Dedifferentiated amniotic fluid mesenchymal stem cell (primary cell): ENCODE measurements at regions not wholly inside any gene's neighbourhood (a gene's known extent, or its start where the extent isn't known, plus 50 kb on each side); places are given as distances from the start of the nearest gene placed in this dataset.

Experiments
- DNase-seq: peaks from one replicate; pipeline ENCODE4 v3.0.0-alpha.2; 2016; ENCODE audit errors: extremely low spot score

DNA sequence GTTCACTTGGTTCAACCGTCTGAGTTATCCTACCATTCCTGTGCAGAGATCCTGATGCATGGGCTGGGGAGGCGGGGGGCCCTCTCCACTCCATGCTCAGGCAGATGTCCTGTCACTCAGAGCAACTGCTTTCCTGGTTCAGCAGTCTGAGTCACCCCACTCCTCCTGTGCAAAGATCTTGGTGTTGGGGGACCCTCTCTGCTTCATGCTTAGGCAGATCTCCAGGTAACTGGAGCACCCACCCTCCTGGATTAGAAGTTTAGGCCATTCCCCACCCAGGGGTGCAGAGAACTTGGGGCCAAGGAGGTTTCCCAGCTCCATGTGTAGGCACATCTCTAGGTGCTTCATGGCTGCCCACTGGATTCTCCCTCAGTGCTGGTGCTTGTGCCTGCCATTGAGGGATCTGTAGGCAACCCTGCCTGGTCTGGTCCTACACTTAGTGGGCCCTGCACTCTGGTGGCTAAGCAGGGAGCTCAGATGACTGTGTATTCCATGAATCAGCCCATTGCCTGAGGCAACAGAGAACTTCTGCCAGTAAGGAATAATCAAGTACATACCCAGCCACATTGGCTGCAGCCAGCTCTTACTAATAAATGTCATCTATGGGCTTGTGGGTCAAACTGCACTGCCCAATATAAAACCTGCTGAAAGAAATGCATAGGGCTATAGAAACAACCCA is 465.4 kb upstream of the THBS1 start:
- peak; percentile 41 for DNase-seq

DNA sequence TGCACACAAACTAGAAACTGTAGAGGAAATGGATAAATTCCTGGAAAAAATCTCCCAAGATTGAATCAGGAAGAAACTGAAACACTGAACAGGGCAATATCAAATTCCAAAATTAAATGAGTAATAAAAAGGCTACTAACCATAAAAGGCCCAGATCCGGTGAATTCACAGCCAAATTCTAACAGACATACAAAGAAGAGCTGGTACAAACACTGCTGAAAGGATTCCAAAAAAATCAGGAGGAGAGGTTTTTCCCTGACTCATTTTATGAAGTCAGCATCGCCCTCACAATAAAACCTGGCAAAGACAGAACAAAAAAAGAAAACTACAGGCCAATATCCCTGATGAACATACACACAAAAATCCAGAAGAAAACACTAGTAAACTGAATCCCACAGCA is 462.4 kb upstream of the THBS1 start:
- DNase-seq = peak; percentile 88

DNA sequence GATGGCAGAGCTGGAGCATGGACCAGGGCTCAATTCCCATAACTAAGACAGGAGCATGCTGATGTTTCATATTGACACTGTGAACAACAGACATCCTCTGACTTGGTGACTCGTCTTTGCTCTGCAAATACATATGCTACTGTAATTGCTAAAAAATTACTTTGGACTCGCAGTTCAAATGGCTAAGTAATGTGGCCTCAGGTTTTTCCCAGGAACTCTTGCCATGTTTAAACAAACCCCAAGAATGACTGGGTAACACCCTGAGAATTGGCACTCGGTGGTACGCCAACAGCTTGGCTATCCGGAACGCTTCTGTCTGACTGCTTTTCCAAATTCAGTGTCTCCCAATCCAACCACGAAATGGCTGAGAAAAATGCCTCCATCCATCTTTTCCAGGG is 456.7 kb upstream of the THBS1 start:
- DNase-seq = no peak

DNA sequence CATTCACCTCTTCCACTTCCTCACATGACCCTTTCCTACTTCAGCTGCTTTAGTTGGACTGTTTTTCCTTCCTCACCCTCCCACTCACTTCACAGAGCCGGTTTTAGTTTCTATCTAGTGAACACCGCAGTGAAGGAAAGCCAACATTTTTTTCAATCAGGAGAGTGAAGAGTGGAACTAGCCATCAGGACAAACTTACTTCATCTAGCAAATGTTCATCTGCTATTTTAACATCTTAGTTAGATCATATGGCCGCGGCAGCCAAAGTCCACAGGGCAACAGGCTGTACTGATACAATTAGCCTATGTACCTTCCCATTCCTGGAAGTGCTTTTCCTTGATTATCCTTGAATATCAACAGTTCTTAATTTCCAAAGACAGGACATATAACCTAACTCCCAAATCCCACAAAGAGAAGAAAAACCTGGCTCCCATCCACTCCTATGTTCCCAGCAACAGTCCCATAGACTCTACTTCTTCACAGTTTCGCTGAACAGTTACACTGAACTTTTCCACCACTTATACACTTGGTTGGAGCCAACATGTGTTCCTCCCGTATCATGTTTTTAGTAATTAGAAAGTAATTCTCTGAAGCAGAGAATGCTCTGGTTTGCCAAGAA is 456.2 kb upstream of the THBS1 start:
- no peak for DNase-seq

DNA sequence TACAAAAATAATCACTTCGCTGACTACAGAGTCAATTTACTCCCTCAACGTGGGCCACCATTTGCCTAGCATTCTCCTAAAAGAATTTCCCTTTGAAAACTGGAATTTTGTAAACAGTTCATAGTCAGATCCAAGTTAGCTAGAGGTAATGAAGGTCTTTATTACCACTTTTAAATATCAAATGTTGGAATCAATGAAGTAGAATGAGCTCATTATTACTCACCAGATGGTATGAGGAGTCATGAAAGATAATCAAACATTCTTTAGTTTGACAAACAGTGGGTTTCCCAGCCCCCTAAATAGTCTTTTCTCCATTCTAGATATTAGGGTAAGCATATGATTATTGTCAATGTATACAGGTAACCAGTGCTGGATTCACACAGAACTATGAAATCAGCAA is 455.7 kb upstream of the THBS1 start:
- DNase-seq = no peak

DNA sequence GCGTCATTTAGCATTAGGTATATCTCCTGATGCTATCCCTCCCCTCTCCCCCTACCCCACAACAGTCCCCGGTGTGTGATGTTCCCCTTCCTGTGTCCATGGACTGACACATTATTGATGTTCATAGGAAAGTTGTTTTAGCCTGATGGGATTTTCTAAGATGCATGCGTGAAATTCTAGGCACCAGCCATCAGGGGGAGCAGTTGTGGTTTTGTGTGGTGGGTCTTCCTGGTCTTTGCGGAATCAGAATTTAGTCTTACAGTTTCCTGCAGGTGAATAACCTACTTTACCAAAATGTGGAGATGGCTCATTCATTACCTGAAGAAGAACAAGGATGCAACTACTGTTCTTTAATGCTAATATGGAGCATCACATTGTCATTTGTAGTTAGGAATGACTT is 455.0 kb upstream of the THBS1 start:
- DNase-seq = no peak

DNA sequence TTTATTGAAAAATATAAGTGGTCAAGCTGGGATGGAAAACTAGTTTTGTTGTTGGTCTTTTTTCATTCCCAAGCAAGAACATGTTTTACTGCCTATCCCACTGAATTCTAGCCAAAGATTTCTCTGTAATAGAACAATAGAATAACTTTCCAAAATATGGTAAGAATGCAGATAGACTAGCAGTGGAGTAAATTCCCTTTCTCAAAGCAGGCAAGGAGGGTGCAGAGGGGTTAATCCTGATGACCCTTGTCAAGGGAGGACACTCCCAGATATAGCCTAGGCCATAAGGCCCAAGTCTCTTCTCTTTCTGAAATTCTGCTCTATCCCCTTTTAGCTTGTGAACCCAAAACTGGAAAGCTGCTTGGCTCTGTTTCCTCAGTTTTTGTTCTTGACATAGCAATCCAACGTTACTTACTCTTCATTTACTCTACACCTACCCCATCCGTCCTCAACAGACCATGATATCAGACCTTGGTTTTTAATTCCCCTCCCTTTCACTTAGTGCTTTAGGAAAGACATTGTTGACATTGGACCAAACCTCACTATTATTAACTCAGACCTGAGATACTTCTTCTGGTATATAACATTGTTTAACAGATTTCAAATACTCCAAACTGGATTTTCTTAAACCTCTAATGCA is 453.6 kb upstream of the THBS1 start:
- no peak for DNase-seq

DNA sequence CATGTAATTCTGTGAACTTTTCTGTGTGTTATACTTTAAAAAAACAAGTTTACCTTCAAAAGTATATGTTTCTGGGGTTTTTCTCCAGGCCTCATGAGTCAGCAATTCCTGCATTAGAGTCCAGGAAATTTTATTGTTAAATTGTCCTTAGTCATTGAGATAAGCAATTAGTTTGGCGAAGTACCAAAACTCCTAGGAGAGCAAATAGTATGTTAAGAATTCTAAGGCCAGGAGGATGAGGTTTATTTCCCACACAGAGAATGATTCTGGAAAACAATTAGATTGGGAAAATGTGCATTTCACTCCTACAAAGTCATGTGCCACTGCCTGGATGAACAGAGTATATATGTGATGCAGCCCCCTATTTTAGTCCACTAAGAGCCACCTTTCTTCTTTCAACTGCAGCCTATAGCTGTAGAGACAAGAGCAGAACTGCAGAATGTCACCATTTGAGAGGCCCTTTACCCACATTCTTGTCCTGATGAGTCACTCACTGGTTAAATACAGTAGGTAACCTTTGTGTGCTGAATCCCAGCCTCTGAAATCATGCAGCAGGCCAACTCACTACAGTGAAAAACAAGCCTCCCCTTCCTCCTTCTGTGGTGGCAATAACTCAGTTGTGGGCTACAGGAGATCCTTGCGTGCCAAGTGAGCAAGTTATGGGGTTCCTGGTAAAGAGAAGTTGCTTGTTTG is 452.8 kb upstream of the THBS1 start:
- peak; percentile 88 for DNase-seq

DNA sequence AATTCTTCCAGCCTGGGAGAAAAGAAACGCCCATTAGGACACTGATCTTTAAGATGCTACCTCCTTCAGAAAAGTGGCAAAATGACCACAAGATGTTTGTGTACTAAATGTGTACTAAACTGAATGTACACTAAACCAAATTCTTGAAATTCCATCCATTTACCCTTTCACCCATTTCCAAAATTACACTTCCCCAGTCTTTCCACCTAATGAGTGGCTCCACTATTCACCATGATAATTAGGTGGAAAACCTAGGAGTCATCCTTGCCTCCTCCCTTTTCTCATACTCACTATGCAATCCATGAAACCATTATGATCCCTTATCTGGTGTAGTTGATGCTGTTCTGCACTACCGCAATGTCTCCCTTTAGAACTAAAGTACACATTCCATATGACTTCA is 452.1 kb upstream of the THBS1 start:
- no peak for DNase-seq

DNA sequence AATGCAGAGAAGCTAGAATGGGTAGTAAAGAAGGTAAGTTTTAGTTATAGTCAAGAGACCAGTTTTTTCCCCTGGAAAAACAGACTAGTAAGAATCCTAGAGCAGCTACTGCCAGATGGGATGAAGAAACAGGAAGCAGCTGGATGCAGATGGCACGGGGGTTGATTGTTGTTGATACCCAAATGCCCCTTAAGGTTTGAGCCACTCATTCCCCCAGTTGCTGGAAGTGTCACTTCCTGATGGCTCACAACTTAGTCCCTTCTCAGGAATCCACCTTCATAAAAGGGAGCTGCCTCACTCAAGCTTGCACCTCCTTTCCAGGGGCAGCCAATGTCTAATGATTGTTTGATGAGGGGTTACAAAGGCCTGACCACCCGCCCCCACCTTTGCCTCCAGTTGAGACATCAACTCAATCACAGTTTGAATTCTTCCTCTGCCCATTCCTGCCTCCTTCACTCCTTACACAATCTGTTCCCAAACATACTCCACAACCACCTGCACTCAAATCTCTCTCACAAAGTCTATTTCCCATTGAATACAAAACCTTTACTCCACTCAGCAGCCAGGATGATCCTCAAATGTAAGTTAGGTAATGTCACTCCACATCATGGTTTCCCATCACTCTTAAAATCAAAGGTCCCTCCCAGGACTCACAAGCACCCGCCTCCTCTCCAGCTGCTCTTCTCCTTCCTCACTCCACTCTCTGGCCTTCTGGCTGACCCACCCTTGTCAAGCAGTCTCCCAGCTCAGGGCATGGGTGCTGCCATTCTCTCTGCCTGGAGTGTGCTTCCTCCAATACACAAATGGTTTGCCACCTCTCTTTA is 450.1 kb upstream of the THBS1 start:
- DNase-seq = no peak

DNA sequence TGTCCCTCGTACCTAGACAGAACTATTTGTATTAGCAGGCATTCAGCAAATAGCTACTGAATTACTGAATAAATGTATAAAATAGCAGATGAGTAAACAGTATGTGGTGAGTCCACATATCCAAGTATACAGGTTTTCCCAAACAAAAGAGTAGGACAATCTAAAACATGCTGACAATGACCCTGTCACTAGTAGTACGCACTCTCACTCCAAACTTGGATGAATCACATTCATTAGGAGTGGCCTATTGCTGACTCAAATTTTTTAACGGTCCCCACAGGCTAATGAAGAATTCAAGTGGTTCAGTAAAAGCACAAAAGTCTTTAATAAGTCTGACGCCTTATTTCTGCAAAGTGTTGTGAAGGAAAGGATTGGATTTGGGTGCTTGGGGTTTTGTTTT is 449.3 kb upstream of the THBS1 start:
- DNase-seq = no peak

DNA sequence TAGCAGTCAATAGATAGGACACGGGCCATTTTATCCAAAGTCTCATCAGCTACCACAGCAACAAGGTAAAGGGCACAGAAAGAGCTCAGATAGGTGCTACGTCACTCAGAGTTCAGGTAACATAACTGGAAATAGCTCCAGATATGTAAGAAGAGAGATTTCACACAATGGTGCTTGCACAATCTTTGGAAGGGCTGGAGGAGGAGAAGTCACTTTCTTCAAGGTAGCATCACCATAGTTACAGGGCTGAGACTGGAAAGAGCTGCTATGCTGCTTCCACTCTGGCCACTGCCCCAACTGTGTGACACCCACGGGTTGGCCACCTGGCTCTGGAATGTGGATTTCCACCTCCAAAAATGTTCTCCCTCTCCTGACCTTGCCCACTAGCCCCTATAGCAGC is 448.8 kb upstream of the THBS1 start:
- no peak for DNase-seq

DNA sequence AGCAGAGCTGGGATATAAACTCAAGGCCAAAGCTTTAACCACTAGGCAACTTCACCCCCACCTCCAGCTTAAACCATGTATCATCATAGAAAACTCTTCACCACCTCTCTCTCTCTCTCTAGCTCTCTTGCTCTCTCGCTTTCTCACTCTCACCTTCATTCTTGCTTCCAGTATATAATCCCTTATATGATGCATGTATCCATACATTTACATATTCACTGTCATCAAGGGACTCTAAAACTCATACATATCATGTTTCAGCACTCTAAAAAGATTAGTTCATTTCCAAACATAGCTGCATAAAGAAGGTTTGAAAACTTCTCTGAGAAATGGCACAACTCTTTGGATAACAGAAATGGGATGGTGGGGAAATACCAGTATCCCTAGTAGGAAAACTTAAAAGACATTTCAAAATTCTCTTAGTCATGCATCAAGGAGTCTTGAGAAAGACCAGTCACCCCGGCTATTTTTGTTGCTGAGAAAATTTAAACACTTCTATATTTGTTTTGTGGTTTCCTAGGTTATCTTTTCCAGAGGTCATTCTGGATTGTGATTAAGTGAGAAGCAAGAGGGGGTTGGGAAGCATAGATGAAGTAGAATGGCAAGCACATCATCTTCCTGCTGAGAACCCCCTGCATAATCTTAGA is 447.8 kb upstream of the THBS1 start:
- DNase-seq = peak; percentile 38

DNA sequence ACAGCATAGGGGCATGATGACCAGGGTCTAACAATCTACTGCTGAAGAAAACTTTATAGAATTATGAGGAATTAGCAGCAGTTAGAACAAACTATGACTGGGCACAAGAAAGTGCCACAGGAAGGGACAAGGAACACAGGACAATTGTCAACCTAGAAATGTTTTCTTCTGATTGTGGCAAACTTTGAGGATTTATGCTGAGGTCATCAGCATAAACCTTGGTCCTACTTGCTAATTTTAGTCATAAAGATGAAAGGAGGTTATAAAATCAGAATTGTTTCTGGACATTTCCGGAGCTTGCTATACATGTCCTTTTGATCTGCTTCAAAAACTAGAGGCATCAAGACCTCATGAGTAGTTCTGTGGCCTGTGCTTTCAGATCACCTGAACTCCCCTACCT is 446.6 kb upstream of the THBS1 start:
- DNase-seq = no peak

DNA sequence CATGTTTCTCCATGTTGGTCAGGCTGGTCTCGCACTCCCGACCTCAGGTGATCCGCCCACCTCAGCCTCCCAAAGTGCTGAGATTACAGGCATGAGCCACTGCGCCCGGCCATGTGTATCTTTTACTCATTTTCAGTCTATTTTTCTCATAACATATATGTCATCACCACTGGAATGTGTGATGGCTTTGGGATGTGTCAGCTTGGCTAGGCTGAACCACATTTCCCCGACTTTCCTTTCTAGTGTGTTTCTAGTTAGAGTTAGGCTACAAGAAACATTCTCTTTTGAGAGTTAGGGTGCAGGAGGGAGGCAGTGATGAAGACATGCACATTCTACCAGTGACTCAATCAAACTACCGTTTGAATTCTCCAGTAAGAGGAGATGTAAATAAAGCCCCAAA is 444.9 kb upstream of the THBS1 start:
- DNase-seq = peak; percentile 65

DNA sequence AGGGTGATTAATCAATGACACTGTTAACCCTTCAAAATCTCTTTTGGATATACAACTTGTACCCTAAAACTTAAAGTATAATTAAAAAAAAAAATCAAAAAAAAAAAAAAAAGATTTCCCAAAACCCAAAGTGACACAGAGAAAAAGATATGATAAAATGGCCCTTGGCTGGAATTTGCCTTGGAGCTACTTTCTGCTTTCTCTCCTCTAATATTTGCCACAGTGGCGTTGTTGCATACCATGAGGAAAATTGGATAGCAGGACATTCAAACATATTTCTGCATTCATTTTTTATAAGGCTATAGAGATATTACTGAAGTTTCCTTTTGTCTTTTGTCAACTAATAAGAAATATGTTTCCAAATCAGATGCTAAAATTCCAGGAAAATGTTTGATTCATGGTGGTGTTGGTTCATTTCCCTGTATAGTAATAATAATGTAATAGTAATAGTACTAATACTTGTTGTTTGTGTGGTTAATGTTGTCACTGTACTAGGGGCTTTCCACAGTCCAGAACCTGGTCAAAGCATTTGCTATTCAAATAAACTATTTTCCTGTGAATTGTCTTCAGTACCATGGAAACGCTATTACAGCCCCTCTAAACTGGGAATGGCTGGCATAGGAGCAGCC is 441.3 kb upstream of the THBS1 start:
- no peak for DNase-seq

DNA sequence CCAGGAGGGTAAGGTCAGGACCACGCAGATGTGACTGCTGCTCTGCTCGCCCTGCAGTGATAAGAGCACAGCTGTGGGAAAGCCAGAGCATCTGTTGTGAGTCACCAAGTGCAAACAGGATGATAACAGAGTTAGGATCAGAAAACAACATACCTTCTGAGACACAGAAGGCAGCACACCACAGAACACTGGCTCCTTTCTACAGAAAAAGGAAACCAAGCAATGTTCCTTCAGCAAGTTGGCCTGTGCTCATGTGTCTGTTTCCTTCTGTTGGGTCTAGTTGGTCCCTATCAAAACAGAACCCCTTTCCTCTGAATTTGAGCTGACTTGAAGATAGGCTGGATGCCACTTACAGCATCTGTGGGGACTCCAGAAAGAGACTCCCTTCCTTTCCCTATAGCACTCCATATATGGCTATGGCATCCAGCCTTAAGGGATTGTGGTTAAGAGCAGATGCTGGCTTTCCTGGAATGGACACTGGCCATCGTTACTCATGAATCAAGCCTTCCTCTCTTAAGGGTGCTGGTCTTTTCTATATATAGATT is 440.7 kb upstream of the THBS1 start:
- DNase-seq = peak; percentile 85

DNA sequence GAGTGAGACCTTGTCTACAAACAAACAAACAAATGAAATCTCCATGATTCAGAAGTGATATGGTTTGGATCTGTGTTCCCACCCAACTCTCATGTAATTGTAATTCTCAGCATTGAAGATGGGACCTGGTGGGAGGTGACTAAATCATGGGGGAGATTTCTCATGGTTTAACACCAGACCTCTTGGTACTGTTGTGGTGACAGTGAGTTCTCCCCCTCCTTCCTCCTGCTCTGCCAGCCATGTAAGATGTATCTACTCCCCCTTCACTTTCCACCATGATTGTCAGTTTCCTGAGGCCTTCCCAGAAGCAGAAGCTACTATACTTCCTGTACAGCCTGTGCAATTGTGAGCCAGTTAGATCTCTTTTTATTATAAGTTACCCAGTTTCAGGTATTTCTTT is 438.4 kb upstream of the THBS1 start:
- no peak for DNase-seq

DNA sequence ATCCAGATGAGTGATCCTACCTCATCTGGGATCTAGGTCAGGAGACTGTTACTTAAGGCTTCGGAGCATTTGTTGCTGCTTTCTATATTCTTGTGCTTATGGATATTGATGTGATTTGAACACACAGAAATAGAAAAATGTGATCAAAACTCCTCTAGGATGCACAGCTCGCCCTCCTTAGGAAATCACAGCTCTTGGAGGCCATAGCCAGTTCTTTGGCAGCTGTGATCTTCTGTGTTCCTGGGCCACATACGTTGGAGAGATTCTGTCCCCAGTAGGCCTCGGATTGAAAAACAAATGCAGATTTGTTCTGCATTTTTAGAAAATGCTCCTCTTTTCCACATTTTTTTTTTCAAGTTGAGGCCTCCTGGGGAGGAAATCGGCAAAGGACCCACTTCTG is 437.4 kb upstream of the THBS1 start:
- no peak for DNase-seq

DNA sequence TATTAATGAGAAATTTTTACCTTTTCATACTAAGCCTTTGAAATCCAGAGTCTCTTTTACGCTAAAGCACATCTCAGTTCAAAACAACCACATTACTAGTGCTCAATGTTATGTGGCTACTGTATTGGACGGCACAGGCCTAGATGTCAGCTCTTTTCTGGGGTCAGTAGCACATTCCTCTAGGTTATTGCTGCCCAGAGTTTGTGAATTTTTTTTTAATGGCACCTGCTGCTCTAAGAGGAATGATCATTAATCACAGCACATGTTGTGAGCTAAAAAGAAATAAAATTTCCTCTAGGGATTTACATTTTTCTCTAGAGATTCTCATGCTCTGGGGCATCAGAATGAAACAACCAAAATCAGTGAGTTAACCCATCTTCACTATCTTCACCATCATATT is 436.8 kb upstream of the THBS1 start:
- no peak for DNase-seq
